Dedifferentiated amniotic fluid mesenchymal stem cell (primary cell): ENCODE measurements at regions not wholly inside any gene's neighbourhood (a gene's known extent, or its start where the extent isn't known, plus 50 kb on each side); places are given as distances from the start of the nearest gene placed in this dataset.

Experiments used
- DNase-seq: peaks from one replicate; pipeline ENCODE4 v3.0.0-alpha.2; 2016; ENCODE audit errors: extremely low spot score

- DNase-seq, result no peak
Observed at GRCh38 chr18:7415081-7415894, 151.8 kb upstream of the PTPRM start.

GRCh38 chr18:7417727-7418126 is 149.4 kb upstream of the PTPRM start:
- peak; percentile 35 for DNase-seq

- no peak for DNase-seq
Observed at GRCh38 chr18:7429831-7430230, 137.3 kb upstream of the PTPRM start.

- DNase-seq, result no peak
Observed at GRCh38 chr18:7436166-7436565, 130.9 kb upstream of the PTPRM start.

GRCh38 chr18:7437870-7438269 is 129.2 kb upstream of the PTPRM start:
- DNase-seq, result no peak

- no peak for DNase-seq
Observed at GRCh38 chr18:7438646-7439045, 128.5 kb upstream of the PTPRM start.

GRCh38 chr18:7447318-7448028 is 119.6 kb upstream of the PTPRM start:
- no peak for DNase-seq

- no peak for DNase-seq
Observed at GRCh38 chr18:7452331-7452730, 114.8 kb upstream of the PTPRM start.

- DNase-seq, result no peak
Observed at GRCh38 chr18:7454429-7454828, 112.7 kb upstream of the PTPRM start.

GRCh38 chr18:7456376-7456775 is 110.7 kb upstream of the PTPRM start:
- no peak for DNase-seq

- no peak for DNase-seq
Observed at GRCh38 chr18:7457262-7457661, 109.9 kb upstream of the PTPRM start.

- no peak for DNase-seq
Observed at GRCh38 chr18:7458884-7459283, 108.2 kb upstream of the PTPRM start.

GRCh38 chr18:7459851-7460770 is 107.0 kb upstream of the PTPRM start:
- no peak for DNase-seq

- DNase-seq, result no peak
Observed at GRCh38 chr18:7464245-7464966, 102.7 kb upstream of the PTPRM start.

GRCh38 chr18:7466190-7466589 is 100.9 kb upstream of the PTPRM start:
- DNase-seq, result no peak

GRCh38 chr18:7467708-7468466 is 99.2 kb upstream of the PTPRM start:
- no peak for DNase-seq

- no peak for DNase-seq
Observed at GRCh38 chr18:7470101-7470500, 97.0 kb upstream of the PTPRM start.

GRCh38 chr18:7470503-7470902 is 96.6 kb upstream of the PTPRM start:
- no peak for DNase-seq

- no peak for DNase-seq
Observed at GRCh38 chr18:7476386-7476785, 90.7 kb upstream of the PTPRM start.

GRCh38 chr18:7479756-7480155 is 87.4 kb upstream of the PTPRM start:
- no peak for DNase-seq

- no peak for DNase-seq
Observed at GRCh38 chr18:7480879-7481278, 86.2 kb upstream of the PTPRM start.
